Anterior cingulate cortex (tissue), 58 donors: ENCODE measurements at regions not wholly inside any gene's neighbourhood (a gene's known extent, or its start where the extent isn't known, plus 50 kb on each side); places are given as distances from the start of the nearest gene placed in this dataset.
A peak's percentile ranks its signal among the peaks of the same experiment; 100 is the strongest.
"Not testable (repeated sequence)": the region's sequence is repeated elsewhere in the genome, so short reads cannot be mapped to it uniquely, and the experiment has no call there.

ENCODE experiments used
- DNase-seq, 58 donors: peaks; one replicate each; lab custom pipeline; 2025; lab: John Stamatoyannopoulos, UW

DNA sequence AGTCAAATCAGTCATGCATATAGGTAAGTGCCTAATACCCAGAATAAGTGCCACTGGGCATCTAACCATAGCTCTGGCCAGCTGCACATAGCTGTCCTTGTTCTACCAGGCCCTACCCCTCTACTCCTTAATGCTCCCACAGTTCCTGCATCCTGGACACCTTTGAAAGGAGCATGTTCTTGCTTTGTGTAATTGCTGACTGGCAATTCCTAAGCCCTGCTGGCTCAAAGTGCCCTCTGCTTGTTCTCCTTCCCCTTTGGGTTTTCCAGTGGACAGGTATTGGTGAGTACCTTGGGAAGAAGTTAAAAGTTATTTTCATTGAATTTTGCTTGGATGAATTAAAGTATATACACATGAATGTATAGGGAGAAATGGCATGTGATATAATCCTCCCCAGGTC lies 516.4 kb downstream of the ETNK1 start:
- DNase-seq: no peak

DNA sequence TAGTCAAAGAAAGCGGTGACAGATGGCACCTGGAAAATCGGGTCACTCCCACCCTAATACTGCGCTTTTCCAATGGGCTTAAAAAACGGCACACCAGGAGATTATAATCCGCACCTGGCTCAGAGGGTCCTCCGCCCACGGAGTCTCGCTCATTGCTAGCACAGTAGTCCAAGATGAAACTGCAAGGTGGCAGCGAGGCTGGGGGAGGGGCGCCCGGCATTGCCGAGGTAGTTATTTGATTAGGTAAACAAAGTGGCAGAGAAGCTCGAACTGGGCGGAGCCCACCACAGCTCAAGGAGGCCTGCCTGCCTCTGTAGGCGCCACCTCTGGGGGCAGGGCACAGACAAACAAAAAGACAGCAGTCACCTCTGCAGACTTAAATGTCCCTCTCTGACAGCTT lies 521.1 kb downstream of the ETNK1 start:
- not testable (repeated sequence) for DNase-seq

GRCh38 chr12:23168459-23168858 lies 543.5 kb downstream of the ETNK1 start:
- no peak for DNase-seq

- no peak for DNase-seq
Observed at GRCh38 chr12:23169012-23169695, 544.2 kb downstream of the ETNK1 start.

- no peak for DNase-seq
Observed at GRCh38 chr12:23169696-23170013, 544.7 kb downstream of the ETNK1 start.

DNA sequence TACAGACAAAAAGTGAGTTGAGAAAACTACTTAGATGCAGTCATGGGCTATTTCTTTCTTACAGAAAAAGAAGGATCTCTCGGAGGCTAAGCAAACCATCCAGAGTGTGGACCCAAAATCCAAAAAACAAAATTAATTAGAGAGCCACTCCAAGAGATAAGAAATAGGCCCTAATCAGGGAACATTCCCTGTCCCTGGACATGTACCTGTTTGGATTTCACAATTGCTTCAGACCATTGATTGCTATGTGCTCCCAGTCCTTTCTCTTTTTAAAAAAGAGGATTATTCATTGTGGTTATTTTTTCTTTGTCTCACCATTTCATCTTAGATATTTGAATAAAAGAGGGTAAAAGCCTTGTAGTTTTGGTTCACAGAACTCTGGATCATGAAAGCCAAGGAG lies 549.9 kb downstream of the ETNK1 start:
- no peak for DNase-seq

GRCh38 chr12:23185346-23185745 lies 560.4 kb downstream of the ETNK1 start:
- DNase-seq: no peak

DNA sequence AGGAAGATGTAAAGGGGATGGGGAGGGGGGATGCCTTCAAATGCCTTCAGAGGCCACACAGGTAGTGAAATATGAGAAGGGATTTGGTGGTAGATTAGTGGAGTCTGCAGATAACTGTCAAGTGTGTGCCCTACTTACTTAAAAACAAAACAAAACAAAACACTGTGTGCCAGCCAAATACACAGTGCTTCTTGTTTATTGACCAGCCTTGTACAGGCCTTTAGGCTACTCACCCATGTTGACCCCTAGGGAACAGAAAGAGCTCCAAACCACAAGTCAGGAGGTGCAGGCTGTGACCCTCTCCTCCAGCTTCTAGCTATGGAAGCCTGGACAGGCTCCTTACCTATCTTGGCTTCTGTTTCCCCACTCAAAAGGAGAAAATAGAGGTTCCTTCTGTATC lies 562.0 kb downstream of the ETNK1 start:
- no peak for DNase-seq

- DNase-seq: no peak
Observed at GRCh38 chr12:23193552-23193951, 568.6 kb downstream of the ETNK1 start.

- no peak for DNase-seq
Observed at GRCh38 chr12:23197266-23197665, 572.3 kb downstream of the ETNK1 start.

DNA sequence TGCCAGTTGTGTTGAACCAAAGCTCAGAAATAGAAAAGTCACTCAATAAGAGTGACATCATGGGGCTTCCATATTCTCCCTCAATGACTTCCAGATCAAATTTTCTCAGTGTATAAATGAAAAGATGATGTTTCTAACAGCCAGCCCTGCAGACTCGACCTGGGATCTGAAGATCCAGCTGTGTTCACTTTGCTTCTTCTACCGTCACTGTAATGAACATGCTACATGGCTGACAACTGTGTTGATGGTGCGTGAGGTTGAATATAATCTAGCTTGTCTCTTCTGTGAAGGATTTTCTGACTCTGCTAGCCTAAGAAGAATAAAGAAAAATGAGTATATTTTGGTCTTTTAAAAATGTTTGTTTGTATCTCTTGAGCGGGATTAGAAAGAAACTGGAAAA lies 577.8 kb downstream of the ETNK1 start:
- no peak for DNase-seq

DNA sequence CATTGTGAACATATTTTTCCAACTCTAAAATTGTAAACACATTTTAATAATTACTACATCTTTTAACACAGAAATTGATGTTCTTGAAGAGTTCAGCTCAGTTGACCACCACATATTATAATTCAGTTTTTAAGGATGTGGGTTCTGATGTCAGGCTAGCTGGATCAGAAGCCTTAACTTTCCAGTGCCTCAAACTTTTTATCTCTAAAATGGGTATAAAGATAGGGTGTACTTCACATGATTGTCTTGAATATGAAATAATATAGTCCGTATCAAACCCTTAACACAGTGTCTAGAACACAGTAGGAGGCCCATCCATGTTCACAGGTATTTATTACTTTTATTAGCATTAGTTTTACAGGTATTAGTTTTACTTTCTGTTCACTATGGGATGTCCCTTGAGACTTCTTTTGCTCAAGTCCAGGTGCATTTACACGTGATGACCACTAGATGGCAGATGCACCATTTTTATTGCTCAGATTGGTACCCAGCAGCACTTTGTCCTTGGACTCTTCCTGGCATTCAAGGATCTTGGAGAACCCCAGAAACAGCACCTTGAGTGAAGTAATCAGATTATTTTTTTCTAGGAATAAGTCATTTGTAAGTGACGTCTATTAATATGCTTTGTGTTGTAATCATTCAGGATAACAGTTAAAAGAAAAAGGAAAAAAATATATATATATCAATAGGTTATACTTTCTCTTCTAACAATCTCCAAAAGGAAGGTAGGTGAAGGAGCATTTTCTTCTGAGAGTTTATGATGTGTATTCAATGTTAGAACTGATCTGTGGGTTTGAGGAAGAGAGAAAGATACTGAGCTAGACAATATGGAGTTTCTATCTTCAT lies 580.2 kb downstream of the ETNK1 start:
- DNase-seq: peak in 3 of 58 donors; percentile 2 to 12 (median 9)

DNA sequence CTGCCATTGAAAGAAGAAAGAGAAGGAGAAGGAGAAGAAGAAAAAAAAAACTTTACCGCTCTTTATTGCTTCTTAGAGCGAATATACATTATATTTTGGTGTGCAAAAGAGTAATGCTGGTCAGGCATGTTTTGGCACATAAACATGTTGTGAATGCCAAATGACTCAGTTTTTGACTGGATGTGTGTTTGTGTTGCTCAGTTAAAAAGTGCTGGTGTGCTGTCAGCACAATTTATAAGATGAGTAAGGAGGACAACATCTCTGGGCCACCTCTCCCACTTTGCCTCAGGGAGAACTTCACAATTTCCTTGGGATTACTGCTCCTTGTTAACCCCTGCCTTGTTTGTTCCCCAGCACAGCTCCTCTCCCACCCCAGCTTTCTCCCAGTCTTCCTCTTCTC lies 584.8 kb downstream of the ETNK1 start:
- no peak for DNase-seq

DNA sequence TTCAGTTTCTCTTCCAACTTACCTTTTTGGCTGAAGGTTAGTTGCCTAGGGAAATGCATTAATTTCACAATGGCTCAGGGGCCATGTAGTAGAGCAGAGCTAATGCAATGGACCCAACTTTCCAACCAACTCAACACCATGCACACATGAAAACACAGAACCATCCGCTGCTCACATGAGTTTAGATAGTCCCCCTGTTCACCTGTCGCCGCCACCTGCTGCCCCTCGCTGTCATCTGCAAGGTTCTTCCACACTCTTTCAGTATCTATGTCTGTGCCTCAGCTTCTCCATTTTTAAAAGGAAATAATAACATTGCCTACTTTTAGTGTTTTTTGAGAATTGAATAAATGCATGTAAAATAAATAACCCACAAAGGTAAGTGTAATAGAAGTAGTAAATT lies 585.6 kb downstream of the ETNK1 start:
- DNase-seq: no peak

DNA sequence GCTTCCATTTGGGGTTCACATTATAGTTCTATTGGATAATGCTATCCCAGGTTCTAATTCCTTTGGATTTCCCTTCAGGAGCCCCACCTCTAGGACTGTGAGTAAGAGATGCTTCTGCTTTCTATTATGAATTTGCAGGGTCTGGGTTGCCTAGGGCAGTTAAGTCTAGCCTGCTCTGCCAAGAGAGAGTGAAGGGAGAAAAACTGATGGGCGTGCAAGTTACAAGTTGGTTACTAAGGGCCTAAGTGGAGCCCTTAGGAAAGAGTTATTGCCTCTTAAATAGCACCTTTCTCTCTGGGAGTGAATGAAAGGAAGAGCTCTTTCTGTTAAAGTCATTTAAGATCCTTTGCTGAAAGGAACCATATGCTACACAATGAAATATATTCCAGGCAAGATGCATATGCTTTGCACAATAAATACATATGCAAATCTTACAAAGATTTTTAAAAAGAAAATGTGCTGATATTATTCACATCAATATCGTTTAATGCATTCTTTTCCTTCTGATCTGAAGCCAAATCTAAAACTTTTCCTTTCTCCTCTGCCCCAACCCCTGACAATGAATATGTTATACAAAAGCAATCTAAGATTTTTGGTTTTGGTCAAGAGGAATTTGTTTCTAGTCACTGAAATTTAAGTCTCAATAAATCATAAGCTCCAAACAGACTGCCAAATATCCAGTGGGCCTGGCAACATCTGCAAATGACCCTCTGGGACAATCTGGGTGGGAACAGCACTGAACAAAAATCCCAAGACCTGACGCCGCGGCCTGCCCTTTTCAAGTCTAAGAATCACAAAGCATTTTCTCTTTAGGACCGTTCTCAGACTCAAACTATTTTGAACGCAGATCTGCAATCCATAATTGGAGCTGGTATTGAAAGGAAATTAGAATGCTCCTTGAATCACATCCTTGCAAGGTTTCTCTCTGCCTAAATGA lies 586.7 kb downstream of the ETNK1 start:
- no peak for DNase-seq

DNA sequence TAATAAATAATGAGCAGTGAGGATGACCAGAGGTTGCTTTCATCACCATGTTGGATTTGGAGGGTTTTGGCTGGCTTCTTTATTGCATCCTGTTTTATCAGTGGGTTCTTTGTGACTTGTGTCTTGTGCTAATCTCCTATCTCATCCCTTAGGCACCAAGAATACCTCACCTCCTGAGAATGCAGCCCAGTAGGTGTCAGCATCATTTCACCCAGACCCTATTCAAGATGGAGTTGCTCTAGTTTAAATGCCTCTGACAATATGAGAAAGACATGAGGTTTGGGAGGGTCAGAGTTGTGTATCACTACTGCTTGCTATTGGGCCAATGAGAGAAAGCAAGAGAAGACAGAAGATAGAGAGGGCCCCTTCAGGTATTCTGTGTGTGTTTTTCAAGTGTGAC lies 592.2 kb downstream of the ETNK1 start:
- DNase-seq: no peak

- DNase-seq: no peak
Observed at GRCh38 chr12:23217667-23218066, 592.7 kb downstream of the ETNK1 start.

GRCh38 chr12:23221066-23221465 lies 596.1 kb downstream of the ETNK1 start:
- no peak for DNase-seq

- no peak for DNase-seq
Observed at GRCh38 chr12:23221926-23222325, 597.0 kb downstream of the ETNK1 start.

DNA sequence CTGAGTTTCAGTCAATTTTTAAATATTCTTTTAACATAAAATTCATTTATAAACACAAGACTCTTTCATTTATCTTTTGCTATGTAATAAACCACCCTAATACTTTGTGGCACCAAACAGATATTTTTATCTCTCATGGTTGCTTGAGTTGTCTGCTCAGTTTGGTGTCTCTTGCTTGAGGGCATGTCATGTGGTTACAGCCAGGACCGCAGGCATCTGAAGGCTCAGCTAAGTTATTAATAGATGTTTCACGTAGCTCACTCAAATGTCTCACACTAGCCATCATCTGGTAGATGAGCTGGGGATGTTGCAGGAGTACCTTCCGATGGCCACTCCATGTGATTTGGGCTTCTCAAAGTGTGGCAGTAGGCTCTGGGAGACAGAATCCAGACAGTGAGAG lies 597.8 kb downstream of the ETNK1 start:
- DNase-seq: no peak

DNA sequence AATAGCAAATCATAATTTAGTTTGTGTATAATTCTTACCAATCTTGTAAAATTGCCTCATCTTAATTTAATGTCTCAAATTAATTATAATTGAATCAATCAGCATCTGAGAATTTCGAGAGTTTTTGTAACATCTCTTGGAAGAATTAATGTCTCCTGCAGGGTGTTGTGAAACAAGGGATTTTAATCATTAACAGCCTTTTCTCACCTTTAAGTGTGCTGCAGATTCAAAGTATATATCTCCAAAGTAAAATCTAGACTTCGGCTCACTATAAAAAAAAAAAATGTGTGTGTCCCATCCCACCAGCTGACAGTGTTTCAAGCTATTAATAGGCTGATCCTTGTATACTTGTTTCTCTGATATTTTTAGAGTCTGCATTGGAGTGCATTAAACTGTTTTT lies 603.1 kb downstream of the ETNK1 start:
- no peak for DNase-seq
